GM12874 (cell line): ENCODE measurements at regions not wholly inside any gene's neighbourhood (a gene's known extent, or its start where the extent isn't known, plus 50 kb on each side); places are given as distances from the start of the nearest gene placed in this dataset.

Experiments
- TF ChIP-seq, protein P1 (sequence below): IDR thresholded peaks from 2 replicates; pipeline ENCODE4 v1.5.1; 2011; ENCODE audit warnings: low read depth, mild to moderate bottlenecking, control low read depth, low read length, moderate library complexity; ENCODE audit not compliant: insufficient read depth

DNA sequence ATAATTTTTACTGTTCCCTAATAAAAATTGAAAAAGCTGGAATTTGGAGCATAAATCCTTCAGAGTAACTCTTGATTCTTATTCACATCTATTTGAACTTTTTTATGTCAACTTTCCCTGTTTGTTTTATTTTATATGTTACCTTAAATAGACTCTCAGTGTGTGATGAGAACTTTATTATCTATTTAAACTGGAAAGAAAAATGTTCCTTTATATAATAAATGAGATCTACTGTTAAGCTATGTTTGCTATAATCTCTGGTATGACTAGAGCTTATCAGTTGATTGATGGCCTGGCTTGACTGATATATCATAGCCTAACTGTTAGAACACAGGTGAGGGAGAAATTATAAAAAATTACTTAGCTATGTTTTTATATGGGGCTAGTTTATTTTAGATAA is 330.6 kb upstream of the EPHA6 start:
- TF ChIP-seq, protein P1, sequence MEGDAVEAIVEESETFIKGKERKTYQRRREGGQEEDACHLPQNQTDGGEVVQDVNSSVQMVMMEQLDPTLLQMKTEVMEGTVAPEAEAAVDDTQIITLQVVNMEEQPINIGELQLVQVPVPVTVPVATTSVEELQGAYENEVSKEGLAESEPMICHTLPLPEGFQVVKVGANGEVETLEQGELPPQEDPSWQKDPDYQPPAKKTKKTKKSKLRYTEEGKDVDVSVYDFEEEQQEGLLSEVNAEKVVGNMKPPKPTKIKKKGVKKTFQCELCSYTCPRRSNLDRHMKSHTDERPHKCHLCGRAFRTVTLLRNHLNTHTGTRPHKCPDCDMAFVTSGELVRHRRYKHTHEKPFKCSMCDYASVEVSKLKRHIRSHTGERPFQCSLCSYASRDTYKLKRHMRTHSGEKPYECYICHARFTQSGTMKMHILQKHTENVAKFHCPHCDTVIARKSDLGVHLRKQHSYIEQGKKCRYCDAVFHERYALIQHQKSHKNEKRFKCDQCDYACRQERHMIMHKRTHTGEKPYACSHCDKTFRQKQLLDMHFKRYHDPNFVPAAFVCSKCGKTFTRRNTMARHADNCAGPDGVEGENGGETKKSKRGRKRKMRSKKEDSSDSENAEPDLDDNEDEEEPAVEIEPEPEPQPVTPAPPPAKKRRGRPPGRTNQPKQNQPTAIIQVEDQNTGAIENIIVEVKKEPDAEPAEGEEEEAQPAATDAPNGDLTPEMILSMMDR = no peak

DNA sequence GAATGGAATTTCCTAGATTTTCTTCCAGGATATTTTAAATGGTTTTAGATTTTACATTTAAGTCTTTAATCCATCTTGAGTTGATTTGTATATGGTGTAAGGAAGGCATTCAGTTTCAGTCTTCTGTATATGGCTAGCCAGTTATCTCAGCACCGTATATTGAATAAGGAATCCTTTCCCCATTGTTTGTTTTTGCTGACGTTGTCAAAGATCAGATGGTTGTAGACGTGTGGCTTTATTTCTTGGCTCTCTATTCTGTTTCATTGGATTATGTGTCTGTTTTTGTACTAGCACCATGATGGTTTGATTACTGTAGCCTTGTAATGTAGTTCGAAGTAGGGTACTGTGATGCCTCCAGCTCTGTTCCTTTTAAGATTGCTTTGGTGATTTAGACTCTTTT is 325.7 kb upstream of the EPHA6 start:
- TF ChIP-seq, protein P1 = no peak

DNA sequence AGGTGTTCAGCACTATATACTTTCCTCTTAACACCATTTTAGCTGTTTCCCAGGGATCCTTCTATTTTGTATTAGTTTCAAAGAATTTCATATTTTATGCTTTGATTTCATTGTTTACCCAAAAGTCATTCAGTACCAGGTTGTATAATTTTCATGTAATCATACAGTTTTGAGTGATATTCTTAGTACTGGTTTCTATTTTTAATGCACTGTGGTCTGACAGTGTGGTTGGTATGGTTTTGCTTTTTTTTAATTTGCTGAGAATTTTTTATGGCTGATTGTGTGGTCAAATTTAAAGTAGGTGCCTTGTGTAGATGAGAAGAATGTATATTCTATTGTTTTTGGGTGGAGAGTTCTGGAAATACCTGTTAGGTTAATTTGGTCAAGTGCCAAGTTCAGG is 323.4 kb upstream of the EPHA6 start:
- TF ChIP-seq, protein P1 = no peak

DNA sequence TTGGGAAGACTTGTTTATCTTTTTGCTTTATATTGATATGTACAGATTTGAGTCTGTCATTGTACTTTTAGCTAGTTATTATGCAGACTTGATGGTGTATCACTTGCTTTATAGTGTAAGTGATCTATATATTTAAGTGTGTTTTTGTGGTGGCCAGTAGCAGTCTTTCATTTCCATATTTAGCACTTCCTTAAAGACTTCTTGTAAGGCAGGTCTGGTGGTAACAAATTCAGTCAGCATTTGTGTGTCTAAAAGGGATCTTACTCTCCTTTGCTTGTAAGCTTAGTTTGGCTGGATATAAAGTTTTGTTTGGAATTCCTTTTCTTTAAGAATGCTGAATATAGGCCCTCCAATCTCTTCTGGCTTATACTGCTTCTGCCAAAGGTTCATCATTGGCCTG is 322.5 kb upstream of the EPHA6 start:
- TF ChIP-seq, protein P1 = no peak

DNA sequence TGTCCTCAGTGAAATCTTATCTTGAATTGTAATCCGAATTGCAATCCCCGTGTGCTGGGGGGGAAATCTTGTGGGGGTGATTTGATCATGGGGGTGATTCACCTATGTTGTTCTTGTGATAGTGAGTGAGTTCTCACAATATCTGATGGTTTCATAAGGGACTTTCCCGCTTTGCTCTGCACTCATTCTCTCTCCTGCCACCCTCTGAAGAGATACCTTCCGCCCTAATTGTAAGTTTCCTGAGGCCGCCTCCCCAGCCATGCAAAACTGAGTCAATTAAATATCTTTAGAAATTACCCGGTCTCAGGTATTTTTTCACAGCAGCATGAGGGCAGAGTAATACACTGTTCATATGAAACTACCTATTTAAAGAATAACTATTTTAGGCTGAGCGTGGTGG is 304.1 kb upstream of the EPHA6 start:
- TF ChIP-seq, protein P1 = no peak

DNA sequence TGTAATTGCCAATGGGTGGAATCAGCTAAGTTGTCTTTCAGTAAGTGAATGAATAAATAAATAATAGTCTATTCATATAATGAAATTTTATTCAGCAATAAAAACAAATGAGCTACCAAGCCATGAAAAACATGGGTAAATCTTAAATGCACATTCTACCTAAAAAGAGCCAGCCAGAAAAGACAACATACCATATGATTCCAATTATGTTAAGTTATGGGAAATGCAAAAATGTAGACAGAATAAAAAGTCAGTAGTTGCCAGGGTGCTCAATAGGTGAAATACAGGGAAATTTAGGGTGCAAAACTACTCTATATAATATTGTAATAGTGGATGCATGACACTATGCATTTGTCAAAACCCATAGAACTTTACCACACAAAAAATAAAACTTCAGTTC is 277.2 kb upstream of the EPHA6 start:
- TF ChIP-seq, protein P1 = no peak

DNA sequence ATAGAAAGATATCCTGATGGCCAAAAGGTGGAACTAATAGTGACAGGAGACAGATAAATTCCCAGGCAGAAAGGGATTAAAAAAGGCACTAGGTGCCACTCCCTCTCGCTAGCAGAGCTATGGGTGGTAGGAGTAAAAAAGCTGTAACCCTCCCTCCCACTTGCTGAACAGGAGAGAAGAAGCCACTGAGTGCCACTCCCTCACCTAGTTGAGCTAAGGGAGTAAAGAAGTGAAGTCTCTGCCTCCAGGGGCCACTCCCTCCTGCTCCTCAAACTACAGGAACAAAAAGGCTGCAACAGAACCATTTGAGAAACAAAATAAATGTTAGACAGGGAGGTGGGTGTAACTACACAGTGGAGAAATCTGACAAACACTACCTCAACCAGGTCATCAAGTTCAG is 276.2 kb upstream of the EPHA6 start:
- TF ChIP-seq, protein P1 = no peak

DNA sequence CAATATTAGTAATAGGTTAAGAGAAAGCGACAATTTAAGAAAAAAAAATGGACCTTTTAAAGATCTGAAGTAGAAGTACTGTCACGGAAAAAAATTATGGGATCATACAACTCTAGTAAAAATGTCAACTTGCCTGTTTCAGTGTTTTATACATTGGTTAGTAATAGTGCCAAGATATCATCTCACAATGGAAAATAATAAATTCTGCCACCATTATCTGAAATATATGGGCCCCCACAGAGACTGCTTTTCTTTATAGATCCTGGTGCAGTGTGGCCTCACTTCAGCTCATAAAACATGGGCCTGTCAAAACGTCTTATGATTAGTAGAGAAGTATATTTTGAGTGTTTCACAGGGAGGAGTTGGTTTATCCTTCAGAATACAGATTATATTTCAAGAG is 266.3 kb upstream of the EPHA6 start:
- TF ChIP-seq, protein P1 = no peak
